ENCODE measurements at regions not wholly inside any gene's neighbourhood (a gene's known extent, or its start where the extent isn't known, plus 50 kb on each side); places are given as distances from the start of the nearest gene placed in this dataset.

- Histone ChIP-seq H3K27ac (ENCODE audit: low read depth in 1 of 2, low read length in 2 of 2) (no peak overlapping the region), H3K27me3 (ENCODE audit: control insufficient read depth in 4 of 4, insufficient read depth in 4 of 4, low read length in 3 of 4) (no peaks in the 10 kb centered on the region), H3K4me1 (ENCODE audit: control insufficient read depth in 4 of 4, insufficient read depth in 4 of 4, low read length in 3 of 4) (peaks cover 0 to 5% (median 0%) of the 10 kb centered on the region in 4 donors), H3K9ac (ENCODE audit: low read depth in 1 of 2, low read length in 2 of 2) (no peak overlapping the region), H3K36me3 (ENCODE audit: control insufficient read depth in 4 of 4, insufficient read depth in 3 of 4, low read depth in 1 of 4, low read length in 3 of 4) (no peaks in the 10 kb centered on the region), H3K4me3 (ENCODE audit: low read depth in 1 of 3, low read length in 3 of 3) (no peak overlapping the region), H3K9me3 (ENCODE audit: control insufficient read depth in 4 of 4, low read length in 3 of 4) (no peaks in the 10 kb centered on the region)
- whole genome bisulfite sequencing, result 76% methylated on average over 10 of the region's 10 CpGs
- no peak for DNase-seq (ENCODE audit: low spot score)
- no peak for TF ChIP-seq FOXA2 (IDR thresholded peaks at IDR 0.05)
- TF ChIP-seq JUND (IDR thresholded peaks at IDR 0.05), result no peak
- no peak for TF ChIP-seq TAF1 (conservative IDR thresholded peaks at IDR 0.05)
- no peak for TF ChIP-seq RAD21 (IDR thresholded peaks at IDR 0.05)
Observed at GRCh38 chr1:58190267-58190988, 356.1 kb downstream of the OMA1 start.

- H3K4me1 ChIP-seq (ENCODE audit: control insufficient read depth in 4 of 4, insufficient read depth in 4 of 4, low read length in 3 of 4), result peaks cover 0 to 5% (median 0%) of the 10 kb centered on the region in 4 donors
- H3K36me3 ChIP-seq (ENCODE audit: control insufficient read depth in 4 of 4, insufficient read depth in 3 of 4, low read depth in 1 of 4, low read length in 3 of 4), result no peaks in the 10 kb centered on the region
- DNase-seq (ENCODE audit: low spot score), result no peak
- H3K9me3 ChIP-seq (ENCODE audit: control insufficient read depth in 4 of 4, low read length in 3 of 4), result no peaks in the 10 kb centered on the region
- TF ChIP-seq HNF4A (conservative IDR thresholded peaks at IDR 0.05), result peak; percentile 13 to 43
- no peak for TF ChIP-seq JUND (IDR thresholded peaks at IDR 0.05)
- no peak for TF ChIP-seq CTCF (IDR thresholded peaks at IDR 0.05; ENCODE audit: low read depth, low read length, missing input control)
- peak in 1 of 2 donors; percentile 39 for TF ChIP-seq RXRA (IDR thresholded peaks at IDR 0.05)
- TF ChIP-seq ATF3 (IDR thresholded peaks at IDR 0.05), result no peak
- no peak for TF ChIP-seq RAD21 (IDR thresholded peaks at IDR 0.05)
- H3K27me3 ChIP-seq (ENCODE audit: control insufficient read depth in 4 of 4, insufficient read depth in 4 of 4, low read length in 3 of 4), result no peaks in the 10 kb centered on the region
- 58% methylated on average over 3 of the region's 3 CpGs for WGBS
- H3K27ac ChIP-seq (ENCODE audit: low read depth in 1 of 2, low read length in 2 of 2), result no peak overlapping the region
- H3K4me3 ChIP-seq (ENCODE audit: low read depth in 1 of 3, low read length in 3 of 3), result no peak overlapping the region
- no peak overlapping the region for H3K9ac ChIP-seq (ENCODE audit: low read depth in 1 of 2, low read length in 2 of 2)
Observed at GRCh38 chr1:58189453-58189852, 357.1 kb downstream of the OMA1 start.

GRCh38 chr1:58183286-58183685, 363.2 kb downstream of the OMA1 start:
- Histone ChIP-seq H3K4me1 (ENCODE audit: control insufficient read depth in 4 of 4, insufficient read depth in 4 of 4, low read length in 3 of 4) (peaks cover 3 to 28% (median 18%) of the 10 kb centered on the region in 4 donors), H3K9ac (ENCODE audit: low read depth in 1 of 2, low read length in 2 of 2) (no peak overlapping the region), H3K9me3 (ENCODE audit: control insufficient read depth in 4 of 4, low read length in 3 of 4) (no peaks in the 10 kb centered on the region), H3K36me3 (ENCODE audit: control insufficient read depth in 4 of 4, insufficient read depth in 3 of 4, low read depth in 1 of 4, low read length in 3 of 4) (no peaks in the 10 kb centered on the region), H3K4me3 (ENCODE audit: low read depth in 1 of 3, low read length in 3 of 3) (no peak overlapping the region), H3K27ac (ENCODE audit: low read depth in 1 of 2, low read length in 2 of 2) (peak overlapping the region in 1 of 2 donors; percentile 31), H3K27me3 (ENCODE audit: control insufficient read depth in 4 of 4, insufficient read depth in 4 of 4, low read length in 3 of 4) (no peaks in the 10 kb centered on the region)
- DNase-seq (ENCODE audit: low spot score), result no peak
- WGBS, result 25% methylated on average over 2 of the region's 2 CpGs
- TF ChIP-seq RXRA (IDR thresholded peaks at IDR 0.05), result peak; percentile 22 to 78
- peak; percentile 52 to 56 for TF ChIP-seq RAD21 (IDR thresholded peaks at IDR 0.05)
- TF ChIP-seq ZBTB33 (IDR thresholded peaks at IDR 0.05), result peak; percentile 68
- peak; percentile 99 for TF ChIP-seq FOXA2 (IDR thresholded peaks at IDR 0.05)
- TF ChIP-seq MAX (IDR thresholded peaks at IDR 0.05), result peak; percentile 71
- no peak for TF ChIP-seq GABPA (IDR thresholded peaks at IDR 0.05 in 1 of 2, conservative IDR thresholded peaks at IDR 0.05 in 1 of 2)
- TF ChIP-seq SP1 (IDR thresholded peaks at IDR 0.05), result peak; percentile 41
- peak; percentile 67 for TF ChIP-seq REST (IDR thresholded peaks at IDR 0.05)
- TF ChIP-seq CTCF (IDR thresholded peaks at IDR 0.05; ENCODE audit: low read depth, low read length, missing input control), result no peak
- no peak for TF ChIP-seq ATF3 (IDR thresholded peaks at IDR 0.05)
- peak; percentile 68 for TF ChIP-seq YY1 (IDR thresholded peaks at IDR 0.05)
- no peak for TF ChIP-seq HNF4G (IDR thresholded peaks at IDR 0.05)
- TF ChIP-seq FOXA1 (IDR thresholded peaks at IDR 0.05), result peak; percentile 97

Measured in liver (tissue), 8 donors.